Eye (tissue), 1 donor: ENCODE measurements at regions not wholly inside any gene's neighbourhood (a gene's known extent, or its start where the extent isn't known, plus 50 kb on each side); places are given as distances from the start of the nearest gene placed in this dataset.

Source experiments
- DNase-seq: peaks from one replicate; pipeline ENCODE4 v3.0.0-alpha.2; 2015

GRCh38 chr4:43993196-43993902 lies 455.3 kb downstream of the KCTD8 start:
- no peak for DNase-seq

- DNase-seq: no peak
These were observed 448.9 kb downstream of the KCTD8 start for GRCh38 chr4:43999669-44000068.

GRCh38 chr4:44002368-44002767 lies 446.2 kb downstream of the KCTD8 start:
- DNase-seq: no peak

- DNase-seq: no peak
These were observed 431.8 kb downstream of the KCTD8 start for GRCh38 chr4:44016570-44017421.

DNA sequence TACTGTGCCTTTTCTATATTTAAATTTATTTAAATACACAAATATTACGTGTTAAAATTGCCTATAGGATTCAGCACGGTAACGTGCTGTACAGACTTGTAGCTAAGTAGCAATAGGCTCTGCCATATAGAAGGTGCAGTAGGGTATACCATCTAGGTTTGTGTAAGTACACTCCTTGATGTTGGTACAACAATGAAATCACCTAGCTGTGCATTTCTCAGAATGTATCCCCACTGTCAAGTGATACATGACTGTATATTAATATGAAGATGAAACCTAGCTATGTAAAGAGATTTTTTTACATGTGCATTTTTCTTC lies 431.2 kb downstream of the KCTD8 start:
- no peak for DNase-seq

DNA sequence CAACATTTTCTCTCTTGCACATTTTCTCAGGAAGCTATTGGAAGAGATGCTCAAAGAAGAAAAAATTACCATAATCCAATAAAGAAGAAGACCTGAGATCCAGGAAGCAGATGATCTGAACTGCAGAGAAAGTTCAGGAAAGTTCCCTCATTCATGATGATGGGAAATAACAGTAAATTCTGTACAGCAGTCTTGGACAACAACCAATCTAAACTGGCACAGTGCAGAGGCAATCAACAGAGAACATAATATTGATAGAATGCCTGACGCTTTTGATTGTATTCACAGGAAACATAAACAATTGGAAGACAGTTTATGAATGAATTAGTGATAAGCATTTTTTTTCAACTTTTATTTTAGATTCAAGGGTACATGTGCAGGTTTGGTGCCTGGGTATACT lies 428.9 kb downstream of the KCTD8 start:
- DNase-seq: no peak

- DNase-seq: no peak
These were observed 423.1 kb downstream of the KCTD8 start for GRCh38 chr4:44025376-44026020.

DNA sequence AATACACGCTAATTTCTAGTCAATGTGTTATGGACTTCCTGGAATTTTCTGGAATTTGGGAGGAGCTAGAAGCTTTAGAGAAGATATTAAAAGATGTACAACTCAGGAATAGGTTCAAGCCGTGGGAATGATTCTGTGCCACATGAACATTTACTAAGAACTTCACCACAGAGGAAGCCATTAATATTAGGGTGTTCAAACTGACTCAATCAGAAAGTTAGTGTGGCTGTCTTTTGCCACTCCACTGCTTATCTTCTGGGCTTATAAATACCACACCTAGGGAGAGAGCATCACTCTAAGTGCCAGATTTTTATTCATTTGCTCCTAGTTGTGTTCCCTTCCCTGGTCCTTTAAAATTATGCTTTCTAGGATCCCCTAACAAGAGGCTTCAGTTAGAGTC lies 409.8 kb downstream of the KCTD8 start:
- DNase-seq: no peak

DNA sequence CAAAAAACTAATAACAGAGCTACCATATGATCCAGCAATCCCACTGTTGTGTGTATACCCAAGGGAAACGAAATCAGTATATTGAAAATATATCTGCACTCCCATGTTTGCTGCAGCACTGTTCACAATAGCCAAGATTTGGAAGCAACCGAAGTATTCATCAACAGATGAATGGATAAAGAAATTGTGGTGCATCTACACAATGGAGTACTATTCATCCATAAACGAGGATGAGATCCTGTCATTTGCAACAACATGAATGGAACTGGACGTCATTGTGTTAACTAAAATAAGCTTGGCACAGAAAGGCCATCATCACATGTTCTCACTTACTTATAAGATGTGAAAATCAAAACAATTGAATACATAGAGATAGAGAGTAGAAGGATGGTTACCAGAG lies 402.1 kb downstream of the KCTD8 start:
- no peak for DNase-seq

GRCh38 chr4:44056721-44057151 lies 391.9 kb downstream of the KCTD8 start:
- DNase-seq: peak; percentile 17

DNA sequence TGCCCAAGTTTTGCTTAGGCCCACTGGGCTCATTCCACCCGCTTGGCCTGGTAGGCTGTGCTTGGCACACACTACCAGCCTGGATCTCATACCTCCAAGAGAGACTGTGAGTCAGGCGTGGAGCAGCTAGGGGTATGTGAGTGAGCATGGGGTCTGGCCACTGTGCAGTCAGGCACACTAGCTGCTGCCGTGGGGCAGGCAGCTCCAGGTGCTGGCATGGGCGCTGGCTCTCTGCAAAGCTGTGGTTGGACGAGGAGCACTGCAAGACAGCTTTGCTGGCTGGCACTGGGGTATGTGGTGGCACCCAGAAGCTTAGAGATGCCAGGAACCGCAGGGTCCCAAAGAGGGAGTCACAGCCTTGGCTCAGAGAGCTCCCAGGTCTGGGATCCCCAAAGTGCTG lies 377.8 kb downstream of the KCTD8 start:
- no peak for DNase-seq

DNA sequence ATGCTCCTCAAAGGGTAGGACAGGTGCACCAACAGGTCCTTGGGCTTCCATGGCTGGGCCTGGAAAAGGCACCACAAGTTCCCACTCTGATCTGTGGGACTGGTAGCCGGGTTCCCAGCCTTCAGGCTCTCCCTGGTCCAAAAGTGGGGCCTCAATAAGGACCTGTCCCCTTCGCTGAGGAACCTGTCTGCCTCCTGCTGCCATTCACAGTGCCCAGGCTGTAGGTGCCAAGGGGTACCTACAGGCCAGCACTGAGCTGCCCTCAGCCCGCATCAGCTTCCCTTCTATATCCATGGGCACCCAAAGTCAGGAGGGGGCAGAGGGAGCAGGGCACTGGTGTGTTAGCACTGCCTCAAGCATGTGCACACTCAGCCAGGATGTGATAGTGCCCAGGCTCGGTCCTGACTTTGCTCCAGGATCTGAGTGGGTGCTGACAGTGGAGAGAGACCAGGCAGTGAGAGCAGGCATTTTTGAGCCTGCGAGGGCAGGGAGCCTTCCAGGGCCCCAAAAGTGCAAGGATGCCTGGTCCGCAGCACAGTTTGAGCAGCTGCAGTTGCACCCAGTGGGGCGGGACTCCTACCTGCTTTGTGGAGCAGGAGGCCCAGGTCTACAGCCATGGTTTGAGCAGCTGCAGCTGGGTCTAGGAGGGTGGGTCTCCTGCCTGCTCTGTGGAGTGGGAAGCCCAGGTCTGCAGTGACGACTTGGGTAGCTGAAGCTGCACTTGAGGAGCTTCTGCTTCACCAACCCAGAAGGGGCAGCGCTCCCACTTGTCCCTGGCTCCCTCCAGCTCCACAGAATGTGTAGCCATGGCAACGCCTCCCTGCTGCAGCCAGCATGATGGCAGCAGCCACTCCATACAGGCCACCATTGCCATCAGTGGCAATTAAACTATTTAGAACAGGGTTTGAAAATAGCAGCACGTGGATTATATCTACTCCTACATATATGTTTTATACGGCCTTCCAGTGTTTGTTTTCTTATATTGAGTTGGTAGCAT lies 376.4 kb downstream of the KCTD8 start:
- DNase-seq: no peak

GRCh38 chr4:44086753-44087152 lies 361.9 kb downstream of the KCTD8 start:
- no peak for DNase-seq

- no peak for DNase-seq
These were observed 355.2 kb downstream of the KCTD8 start for GRCh38 chr4:44093390-44093789.

DNA sequence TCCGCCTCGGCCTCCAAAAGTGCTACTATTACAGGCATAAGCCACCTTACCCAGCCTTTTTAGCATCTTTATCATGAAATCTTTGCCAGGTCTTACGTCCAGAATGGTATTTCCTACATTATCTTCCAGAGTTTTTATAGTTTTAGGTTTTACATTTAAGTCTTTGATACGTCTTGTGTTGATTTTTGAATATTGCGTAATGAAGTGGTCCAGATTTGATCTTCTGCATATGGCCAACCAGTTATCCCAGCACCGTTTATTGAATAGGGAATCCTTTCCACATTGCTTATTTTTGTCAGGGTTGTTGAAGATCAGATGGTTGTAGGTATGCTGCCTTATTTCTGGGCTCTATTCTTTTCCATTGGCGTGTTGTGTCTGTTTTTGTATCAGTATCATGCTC lies 349.6 kb downstream of the KCTD8 start:
- DNase-seq: no peak

DNA sequence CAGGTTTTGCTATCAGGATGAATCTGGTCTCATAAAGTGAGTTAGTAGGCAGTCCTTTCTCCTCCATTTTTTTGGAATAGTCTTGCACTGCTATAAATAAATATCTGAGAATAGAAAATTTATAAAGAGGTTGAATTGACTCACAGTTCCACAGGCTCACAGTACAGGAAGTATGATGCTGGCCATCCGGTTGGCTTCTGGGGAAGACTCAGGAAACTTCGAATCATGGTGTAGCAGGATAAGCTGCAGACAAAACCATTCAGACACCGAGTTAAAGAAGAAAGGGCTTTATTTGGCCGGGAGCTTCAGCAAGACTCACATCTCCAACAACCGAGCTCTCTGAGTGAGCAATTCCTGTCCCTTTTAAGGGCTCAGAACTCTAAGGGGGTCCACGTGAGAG lies 348.2 kb downstream of the KCTD8 start:
- no peak for DNase-seq

DNA sequence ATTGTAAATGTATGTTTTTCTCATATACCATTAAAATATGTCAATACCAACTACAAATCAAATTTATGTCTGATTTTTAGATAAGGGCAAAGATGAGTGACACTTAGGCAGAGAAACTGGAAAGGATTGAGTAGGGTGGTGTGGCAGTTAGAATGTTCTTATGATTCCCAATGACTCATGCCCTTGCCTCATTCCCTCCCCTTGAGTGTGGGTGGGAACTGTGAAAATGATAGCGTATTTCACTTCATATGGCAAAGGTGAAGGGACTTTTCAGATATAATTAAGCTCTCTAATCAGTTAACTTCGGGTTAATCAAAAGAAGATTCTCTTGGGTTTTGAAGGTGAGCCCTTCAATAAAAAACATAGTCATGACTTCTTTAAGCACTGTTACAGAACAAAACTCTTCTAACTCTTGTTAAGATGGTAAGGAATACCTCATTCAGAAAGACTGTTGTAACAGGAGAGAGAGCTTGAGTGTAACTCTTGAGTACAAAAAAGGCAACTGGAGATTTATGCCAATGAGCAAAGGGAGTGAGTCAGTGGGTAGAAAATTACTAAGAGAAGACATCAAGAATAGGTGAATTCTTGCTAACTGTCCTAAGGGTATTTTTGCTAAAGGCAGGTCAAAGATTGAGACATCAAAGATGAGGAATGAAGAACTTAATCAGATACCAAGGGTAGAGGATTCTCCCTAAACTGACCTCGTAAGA lies 329.5 kb downstream of the KCTD8 start:
- no peak for DNase-seq

DNA sequence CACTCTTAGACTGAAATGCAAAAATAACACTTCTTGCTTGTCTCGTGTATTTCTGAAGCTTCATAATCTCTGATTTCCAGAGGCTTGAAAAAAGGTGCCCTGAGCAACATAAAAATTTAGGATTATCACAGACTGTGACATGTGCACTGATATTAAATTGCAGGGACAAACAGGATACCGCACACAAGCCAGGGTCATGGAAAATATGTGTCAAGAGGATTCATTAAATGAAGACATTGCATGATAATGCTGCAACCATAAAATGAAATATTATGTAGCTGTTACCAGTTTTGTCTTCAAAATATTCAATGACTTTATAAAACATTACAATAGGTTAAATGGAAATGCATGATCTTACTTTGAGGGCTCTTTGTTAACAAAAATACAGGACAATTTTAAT lies 328.0 kb downstream of the KCTD8 start:
- DNase-seq: no peak

DNA sequence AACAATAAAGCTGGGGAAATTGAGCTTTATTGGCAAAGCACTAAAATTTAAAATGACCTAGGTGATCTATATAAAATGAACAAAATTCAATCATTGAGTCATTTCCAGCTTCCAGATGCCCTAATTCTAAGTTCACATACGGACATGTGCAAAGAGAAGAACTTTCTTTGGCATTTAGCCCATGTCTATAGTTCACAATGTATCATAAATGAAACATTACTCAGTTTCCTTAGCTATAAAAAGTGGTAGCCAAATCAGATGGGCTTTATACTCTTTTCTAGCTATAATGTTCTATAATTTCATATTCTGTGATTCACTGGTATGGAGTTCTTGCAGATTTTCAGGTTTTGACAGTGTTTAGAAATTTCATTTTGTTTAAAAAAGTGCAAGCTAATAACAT lies 327.4 kb downstream of the KCTD8 start:
- no peak for DNase-seq
